ENCODE measurements at regions not wholly inside any gene's neighbourhood (a gene's known extent, or its start where the extent isn't known, plus 50 kb on each side); places are given as distances from the start of the nearest gene placed in this dataset.
"Not testable (repeated sequence)": the region's sequence is repeated elsewhere in the genome, so short reads cannot be mapped to it uniquely, and the experiment has no call there.

GRCh38 chr1:89436856-89437255 is 73.0 kb downstream of the GBP6 start:
- no peak overlapping the region for H3K4me3 ChIP-seq (ENCODE audit: control insufficient read depth, low read depth, low read length)
- DNase-seq (ENCODE audit: low read depth), result no peak
- no peak for TF ChIP-seq CTCF (conservative IDR thresholded peaks at IDR 0.05; ENCODE audit: control insufficient read depth, insufficient read depth, low read depth, low read length)

DNA sequence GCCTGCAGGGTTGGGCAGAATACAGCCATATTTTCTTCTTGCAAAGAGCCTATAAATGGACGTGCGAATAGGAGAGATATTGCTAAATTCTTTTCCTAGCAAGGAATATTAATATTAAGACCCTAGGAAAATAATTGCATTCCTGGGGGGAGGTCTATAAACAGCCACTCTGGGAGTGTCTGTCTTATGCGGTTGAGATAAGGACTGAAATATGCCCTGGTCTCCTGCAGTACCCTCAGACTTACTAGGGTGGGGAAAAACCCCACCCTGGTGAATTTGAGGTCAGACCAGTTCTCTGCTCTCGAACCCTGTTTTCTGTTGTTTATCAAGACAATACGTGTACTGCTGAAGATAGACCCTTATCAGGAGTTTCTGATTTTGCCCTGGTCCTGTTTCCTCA is 74.4 kb downstream of the GBP6 start:
- not testable (repeated sequence) for H3K4me3 ChIP-seq (ENCODE audit: control insufficient read depth, low read depth, low read length); DNase-seq (ENCODE audit: low read depth)

DNA sequence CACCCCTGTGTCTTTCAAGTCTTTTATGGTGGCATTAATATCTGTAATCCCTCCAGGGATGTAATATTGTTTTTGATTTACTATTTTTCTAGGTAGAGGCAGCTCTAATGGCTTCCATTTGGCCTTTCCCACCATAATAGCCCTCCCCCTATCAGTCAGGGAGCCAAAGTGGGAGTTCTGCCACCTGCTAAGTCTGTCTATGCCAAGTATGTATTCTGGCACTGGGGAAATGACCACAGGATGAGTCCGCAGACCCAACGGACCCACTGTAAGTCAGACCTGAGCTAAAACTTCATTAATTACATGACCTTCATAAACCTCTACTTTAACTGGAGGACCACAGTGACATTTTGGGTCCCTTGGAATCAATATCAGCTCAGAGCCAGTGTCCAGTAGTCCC is 77.1 kb downstream of the GBP6 start:
- H3K4me3 ChIP-seq (ENCODE audit: control insufficient read depth, low read depth, low read length), result no peak overlapping the region
- no peak for DNase-seq (ENCODE audit: low read depth)
- TF ChIP-seq CTCF (conservative IDR thresholded peaks at IDR 0.05; ENCODE audit: control insufficient read depth, insufficient read depth, low read depth, low read length), result no peak

DNA sequence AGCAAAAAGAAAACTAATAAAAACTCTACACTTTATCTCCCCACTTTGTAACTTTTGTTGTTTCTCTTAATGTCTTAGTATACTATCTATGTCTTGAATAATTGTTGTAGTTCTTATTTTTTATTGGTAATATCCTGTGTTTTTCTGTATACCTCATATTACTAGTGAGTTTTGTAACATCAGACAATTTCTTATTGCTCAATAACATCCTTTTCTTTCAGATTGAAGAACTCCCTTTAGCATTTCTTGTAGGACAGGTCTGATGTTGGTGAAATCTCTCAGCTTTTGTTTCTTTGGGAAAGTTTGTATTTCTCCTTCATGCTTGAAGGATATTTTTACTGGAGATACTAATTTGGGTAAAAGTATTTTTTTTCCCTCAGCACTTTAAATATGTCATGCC is 79.8 kb upstream of the LRRC8B start:
- no peak overlapping the region for H3K4me3 ChIP-seq (ENCODE audit: control insufficient read depth, low read depth, low read length)
- TF ChIP-seq CTCF (conservative IDR thresholded peaks at IDR 0.05; ENCODE audit: control insufficient read depth, insufficient read depth, low read depth, low read length), result no peak
- no peak for DNase-seq (ENCODE audit: low read depth)

- no peak for TF ChIP-seq CTCF (conservative IDR thresholded peaks at IDR 0.05; ENCODE audit: control insufficient read depth, insufficient read depth, low read depth, low read length)
- DNase-seq (ENCODE audit: low read depth), result peak; percentile 37
These were observed 73.6 kb upstream of the LRRC8B start for GRCh38 chr1:89451011-89451410.

GRCh38 chr1:89453123-89453972 is 71.3 kb upstream of the LRRC8B start:
- TF ChIP-seq CTCF (conservative IDR thresholded peaks at IDR 0.05; ENCODE audit: control insufficient read depth, insufficient read depth, low read depth, low read length), result no peak
- H3K4me3 ChIP-seq (ENCODE audit: control insufficient read depth, low read depth, low read length), result no peak overlapping the region
- DNase-seq (ENCODE audit: low read depth), result no peak

More at GRCh38 chr1:89451011-89451410, 73.6 kb upstream of the LRRC8B start:
- no peak overlapping the region for H3K4me3 ChIP-seq (ENCODE audit: control insufficient read depth, low read depth, low read length)

DNA sequence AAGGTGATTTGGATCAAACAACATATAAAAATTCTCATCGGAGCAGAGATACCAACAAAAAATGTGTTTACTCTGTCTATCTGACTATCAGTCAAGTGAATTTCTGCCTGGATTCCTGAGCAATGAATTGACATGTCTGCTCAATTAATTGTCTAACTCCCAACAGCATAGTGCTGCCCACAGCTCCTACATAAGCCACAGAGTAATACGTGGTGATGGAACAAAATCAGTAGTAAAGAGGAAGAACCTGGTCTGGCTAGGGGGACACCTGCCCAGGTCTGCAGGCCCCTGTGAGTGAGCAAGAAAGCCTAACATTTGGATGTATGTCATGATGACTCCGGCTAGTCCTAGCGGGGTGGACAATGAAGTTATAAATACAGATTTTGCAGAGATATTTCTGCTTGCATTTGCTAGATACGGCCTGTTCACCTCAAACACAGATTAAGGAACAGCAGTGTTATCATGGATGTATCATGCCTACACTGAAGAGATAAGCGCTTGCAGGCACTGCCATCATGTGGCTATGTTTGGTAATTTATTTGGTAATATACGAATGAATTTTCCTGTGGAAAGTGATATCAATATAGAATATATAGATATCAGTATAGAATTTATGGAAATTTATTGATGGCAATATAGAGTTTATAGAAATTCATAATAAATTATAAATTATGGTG is 69.6 kb upstream of the LRRC8B start:
- H3K4me3 ChIP-seq (ENCODE audit: control insufficient read depth, low read depth, low read length), result no peak overlapping the region
- DNase-seq (ENCODE audit: low read depth), result peak; percentile 57
- TF ChIP-seq CTCF (conservative IDR thresholded peaks at IDR 0.05; ENCODE audit: control insufficient read depth, insufficient read depth, low read depth, low read length), result peak; percentile 74

Data from fibroblast of mammary gland (primary cell).